GM12865 (cell line): ENCODE measurements at regions not wholly inside any gene's neighbourhood (a gene's known extent, or its start where the extent isn't known, plus 50 kb on each side); places are given as distances from the start of the nearest gene placed in this dataset.

Experiments
- DNase-seq: peaks from one replicate; pipeline ENCODE4 v3.0.0; 2010; ENCODE audit warnings: low read depth
- H3K4me3 ChIP-seq: 2 replicates; pipeline ENCODE4 v1.5.1; 2011; ENCODE audit warnings: mild to moderate bottlenecking, low read depth, low read length, control low read depth
- CTCF ChIP-seq: IDR thresholded peaks from 2 replicates; pipeline ENCODE4 v1.5.1; 2011; ENCODE audit warnings: low read length, control low read depth, low read depth, inconsistent platforms; ENCODE audit not compliant: insufficient read depth; ENCODE audit errors: missing control alignments

GRCh38 chr7:55644567-55644966 lies 72.3 kb upstream of the VOPP1 start:
- no peak overlapping the region for H3K4me3 ChIP-seq
- no peak for TF ChIP-seq CTCF
- DNase-seq = no peak

- no peak overlapping the region for H3K4me3 ChIP-seq
- TF ChIP-seq CTCF = no peak
- DNase-seq = no peak
Measured at GRCh38 chr7:55642266-55642665, 70.0 kb upstream of the VOPP1 start.

GRCh38 chr7:55641811-55642210 lies 69.5 kb upstream of the VOPP1 start:
- TF ChIP-seq CTCF = no peak
- peak; percentile 60 for DNase-seq
- H3K4me3 ChIP-seq = no peak overlapping the region

GRCh38 chr7:55641273-55641691 lies 69.0 kb upstream of the VOPP1 start:
- TF ChIP-seq CTCF = peak; percentile 70
- H3K4me3 ChIP-seq = no peak overlapping the region

GRCh38 chr7:55639640-55640039 lies 67.3 kb upstream of the VOPP1 start:
- H3K4me3 ChIP-seq = no peak overlapping the region
- DNase-seq = no peak
- TF ChIP-seq CTCF = no peak

More at GRCh38 chr7:55641273-55641691, 69.0 kb upstream of the VOPP1 start:
- peak; percentile 81 for DNase-seq

- H3K4me3 ChIP-seq = no peak overlapping the region
- no peak for DNase-seq
- no peak for TF ChIP-seq CTCF
Measured at GRCh38 chr7:55629051-55629677, 56.9 kb upstream of the VOPP1 start.

GRCh38 chr7:55624813-55625212 lies 52.5 kb upstream of the VOPP1 start:
- no peak for DNase-seq
- H3K4me3 ChIP-seq = no peak overlapping the region
- TF ChIP-seq CTCF = no peak
